PC-3 (cell line): ENCODE measurements at regions not wholly inside any gene's neighbourhood (a gene's known extent, or its start where the extent isn't known, plus 50 kb on each side); places are given as distances from the start of the nearest gene placed in this dataset.

ENCODE experiments used
- EZH2phosphoT487 ChIP-seq: fragments of 300-600 bp; sonication (generic); IDR thresholded peaks from 2 replicates; pipeline ENCODE4 v1.6.1; 2018; ENCODE audit warnings: mild to moderate bottlenecking, antibody characterized with exemption, low read length, borderline replicate concordance
- TF ChIP-seq, protein P1 (sequence below): fragments of 300-600 bp; sonication (generic); conservative IDR thresholded peaks from 2 replicates; pipeline ENCODE4 v1.5.1; 2017; ENCODE audit warnings: antibody characterized with exemption, low read depth, mild to moderate bottlenecking, low read length

DNA sequence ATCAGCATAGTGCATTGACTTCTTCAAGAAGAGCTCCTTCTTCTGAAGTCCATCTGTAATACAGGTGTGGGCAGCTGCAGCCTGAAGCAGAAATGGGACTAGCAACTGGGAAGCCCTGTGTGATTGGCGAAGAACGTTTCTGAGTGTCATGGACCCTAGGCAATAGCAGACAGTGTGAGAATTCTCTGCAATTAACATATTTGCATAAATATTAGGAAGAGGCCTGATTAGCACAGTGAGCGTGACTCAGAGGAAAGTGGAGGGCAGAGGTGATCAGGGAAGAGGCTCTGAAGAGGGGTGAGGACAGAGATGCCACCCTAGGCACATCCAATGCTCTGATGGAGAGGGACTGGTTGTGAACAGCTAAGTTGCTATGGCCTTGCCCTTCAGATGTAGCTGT, 171.2 kb upstream of the ZBED5 start:
- TF ChIP-seq, protein P1, sequence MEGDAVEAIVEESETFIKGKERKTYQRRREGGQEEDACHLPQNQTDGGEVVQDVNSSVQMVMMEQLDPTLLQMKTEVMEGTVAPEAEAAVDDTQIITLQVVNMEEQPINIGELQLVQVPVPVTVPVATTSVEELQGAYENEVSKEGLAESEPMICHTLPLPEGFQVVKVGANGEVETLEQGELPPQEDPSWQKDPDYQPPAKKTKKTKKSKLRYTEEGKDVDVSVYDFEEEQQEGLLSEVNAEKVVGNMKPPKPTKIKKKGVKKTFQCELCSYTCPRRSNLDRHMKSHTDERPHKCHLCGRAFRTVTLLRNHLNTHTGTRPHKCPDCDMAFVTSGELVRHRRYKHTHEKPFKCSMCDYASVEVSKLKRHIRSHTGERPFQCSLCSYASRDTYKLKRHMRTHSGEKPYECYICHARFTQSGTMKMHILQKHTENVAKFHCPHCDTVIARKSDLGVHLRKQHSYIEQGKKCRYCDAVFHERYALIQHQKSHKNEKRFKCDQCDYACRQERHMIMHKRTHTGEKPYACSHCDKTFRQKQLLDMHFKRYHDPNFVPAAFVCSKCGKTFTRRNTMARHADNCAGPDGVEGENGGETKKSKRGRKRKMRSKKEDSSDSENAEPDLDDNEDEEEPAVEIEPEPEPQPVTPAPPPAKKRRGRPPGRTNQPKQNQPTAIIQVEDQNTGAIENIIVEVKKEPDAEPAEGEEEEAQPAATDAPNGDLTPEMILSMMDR, result no peak
- no peak for TF ChIP-seq EZH2phosphoT487
